Fibroblast of lung (primary cell): ENCODE measurements at regions not wholly inside any gene's neighbourhood (a gene's known extent, or its start where the extent isn't known, plus 50 kb on each side); places are given as distances from the start of the nearest gene placed in this dataset.

Experiments
- DNase-seq, 2 donors: peaks; one replicate each; pipeline versions ENCODE4 v3.0.0 to v3.0.0-alpha.2; 2010; ENCODE audit warnings: low read depth in 2 of 2
- H2AFZ ChIP-seq: 2 replicates; pipeline ENCODE4 v1.5.1; 2012; ENCODE audit warnings: low read length, control low read depth, inconsistent platforms
- H3K27ac ChIP-seq: 2 replicates; pipeline ENCODE4 v1.5.1; 2011; ENCODE audit warnings: low read length, control low read depth; ENCODE audit not compliant: insufficient read depth
- H3K27me3 ChIP-seq: 2 replicates; pipeline ENCODE4 v1.5.1; 2011; ENCODE audit warnings: mild to moderate bottlenecking, low read length; ENCODE audit not compliant: control insufficient read depth, insufficient read depth
- H3K36me3 ChIP-seq: 2 replicates; pipeline ENCODE4 v1.5.1; 2011; ENCODE audit warnings: low read length; ENCODE audit not compliant: control insufficient read depth, insufficient read depth
- H3K4me1 ChIP-seq: 2 replicates; pipeline ENCODE4 v1.5.1; 2011; ENCODE audit warnings: low read length; ENCODE audit not compliant: control insufficient read depth, insufficient read depth; ENCODE audit errors: extremely low read depth
- H3K4me2 ChIP-seq: 2 replicates; pipeline ENCODE4 v1.5.1; 2011; ENCODE audit warnings: low read length, control low read depth; ENCODE audit not compliant: insufficient read depth; ENCODE audit errors: extremely low read depth
- H3K4me3 ChIP-seq, 4 experiments: fragments of 200-600 bp in 1 of 4; sonication (generic) in 1 of 4; replicated peaks in 1 of 4; 2 replicates each; pipeline ENCODE4 v1.5.1; 2011 to 2016; ENCODE audit warnings: low read length in 4 of 4, low read depth in 3 of 4, mild to moderate bottlenecking in 3 of 4, control low read depth in 2 of 4, inconsistent platforms in 1 of 4, mixed read lengths in 1 of 4; ENCODE audit not compliant: insufficient read depth in 1 of 4; ENCODE audit errors: control extremely low read depth in 1 of 4
- H3K79me2 ChIP-seq: 2 replicates; pipeline ENCODE4 v1.5.1; 2012; ENCODE audit warnings: mild to moderate bottlenecking, low read length, inconsistent platforms; ENCODE audit not compliant: control insufficient read depth, insufficient read depth
- H3K9ac ChIP-seq: 2 replicates; pipeline ENCODE4 v1.5.1; 2011; ENCODE audit warnings: mild to moderate bottlenecking, low read length, control low read depth; ENCODE audit not compliant: insufficient read depth
- H3K9me3 ChIP-seq: 2 replicates; pipeline ENCODE4 v1.5.1; 2012; ENCODE audit warnings: low read depth, low read length; ENCODE audit not compliant: control insufficient read depth, insufficient read depth
- H4K20me1 ChIP-seq: 2 replicates; pipeline ENCODE4 v1.5.1; 2011; ENCODE audit warnings: low read length; ENCODE audit not compliant: control insufficient read depth, insufficient read depth; ENCODE audit errors: extremely low read depth
- CTCF ChIP-seq, 2 donors: IDR thresholded peaks in 1 of 2; conservative IDR thresholded peaks in 1 of 2; 1 replicate in 1 of 2; 2 replicates in 1 of 2; pipeline ENCODE4 v1.5.1; 2011 to 2012; ENCODE audit warnings: low read length in 2 of 2, control low read depth in 1 of 2, inconsistent platforms in 1 of 2, low read depth in 1 of 2, mild to moderate bottlenecking in 1 of 2
- EZH2 ChIP-seq: IDR thresholded peaks from 2 replicates; pipeline ENCODE4 v1.5.1; 2012; ENCODE audit warnings: low read length, control low read depth, mild to moderate bottlenecking; ENCODE audit errors: missing control alignments

- no peaks in the 10 kb centered on the region for H3K36me3 ChIP-seq
- H3K4me1 ChIP-seq: no peaks in the 10 kb centered on the region
- no peak overlapping the region for H3K4me2 ChIP-seq
- H4K20me1 ChIP-seq: no peaks in the 10 kb centered on the region
- peak in 1 of 2 donors; percentile 28 for DNase-seq
- H3K27me3 ChIP-seq: no peaks in the 10 kb centered on the region
- no peak overlapping the region for H3K9ac ChIP-seq
- H2AFZ ChIP-seq: no peak overlapping the region
- no peak for TF ChIP-seq EZH2
- no peak overlapping the region for H3K27ac ChIP-seq
- H3K9me3 ChIP-seq: no peaks in the 10 kb centered on the region
- H3K79me2 ChIP-seq: no peaks in the 10 kb centered on the region
- no peak overlapping the region for H3K4me3 ChIP-seq
Observed at GRCh38 chr5:128775558-128775957, 189.7 kb upstream of the SLC27A6 start.

- Histone ChIP-seq H3K27me3 (no peaks in the 10 kb centered on the region), H3K36me3 (no peaks in the 10 kb centered on the region), H3K4me2 (no peak overlapping the region), H3K9ac (no peak overlapping the region), H3K27ac (no peak overlapping the region), H3K9me3 (no peaks in the 10 kb centered on the region), H2AFZ (no peak overlapping the region), H3K79me2 (no peaks in the 10 kb centered on the region), H3K4me1 (no peaks in the 10 kb centered on the region), H3K4me3 (no peak overlapping the region), H4K20me1 (no peaks in the 10 kb centered on the region)
- no peak for DNase-seq
- TF ChIP-seq CTCF (conservative IDR thresholded peaks at IDR 0.05 in 1 of 2, IDR thresholded peaks at IDR 0.05 in 1 of 2; ENCODE audit: low read depth in 1 of 2, low read length in 2 of 2) (no peak), EZH2 (no peak)
Observed at GRCh38 chr5:128777052-128777451, 188.2 kb upstream of the SLC27A6 start.

- no peak overlapping the region for H2AFZ ChIP-seq
- TF ChIP-seq CTCF (conservative IDR thresholded peaks at IDR 0.05 in 1 of 2, IDR thresholded peaks at IDR 0.05 in 1 of 2; ENCODE audit: low read depth in 1 of 2, low read length in 2 of 2) (no peak), EZH2 (no peak)
- no peaks in the 10 kb centered on the region for H3K4me1 ChIP-seq
- H3K9me3 ChIP-seq: no peaks in the 10 kb centered on the region
- no peak overlapping the region for H3K4me2 ChIP-seq
- H3K4me3 ChIP-seq: no peak overlapping the region
- H3K27ac ChIP-seq: no peak overlapping the region
- H3K27me3 ChIP-seq: no peaks in the 10 kb centered on the region
- H3K36me3 ChIP-seq: no peaks in the 10 kb centered on the region
- peak in 1 of 2 donors; percentile 51 for DNase-seq
- no peaks in the 10 kb centered on the region for H4K20me1 ChIP-seq
- no peaks in the 10 kb centered on the region for H3K79me2 ChIP-seq
- no peak overlapping the region for H3K9ac ChIP-seq
Observed at GRCh38 chr5:128778474-128778873, 186.8 kb upstream of the SLC27A6 start.

- no peak overlapping the region for H3K27ac ChIP-seq
Observed at GRCh38 chr5:128782446-128782845, 182.8 kb upstream of the SLC27A6 start.

More at GRCh38 chr5:128782446-128782845, 182.8 kb upstream of the SLC27A6 start:
- DNase-seq: peak; percentile 91 to 93
- Histone ChIP-seq H3K4me1 (no peaks in the 10 kb centered on the region), H3K9me3 (no peaks in the 10 kb centered on the region), H2AFZ (no peak overlapping the region), H3K4me2 (no peak overlapping the region), H3K79me2 (no peaks in the 10 kb centered on the region), H3K27me3 (no peaks in the 10 kb centered on the region), H4K20me1 (no peaks in the 10 kb centered on the region), H3K9ac (no peak overlapping the region), H3K4me3 (no peak overlapping the region), H3K36me3 (no peaks in the 10 kb centered on the region)
- TF ChIP-seq EZH2 (no peak), CTCF (conservative IDR thresholded peaks at IDR 0.05 in 1 of 2, IDR thresholded peaks at IDR 0.05 in 1 of 2; ENCODE audit: low read depth in 1 of 2, low read length in 2 of 2) (no peak)
